Brain microvascular endothelial cell (primary cell): ENCODE measurements at regions not wholly inside any gene's neighbourhood (a gene's known extent, or its start where the extent isn't known, plus 50 kb on each side); places are given as distances from the start of the nearest gene placed in this dataset.

Source experiments
- DNase-seq: peaks from one replicate; pipeline ENCODE4 v3.0.0-alpha.2; 2020
- H3K27ac ChIP-seq: fragments of 250-450 bp; sonication (Bioruptor Pico); 2 replicates; pipeline ENCODE4 v1.5.1; 2020; ENCODE audit warnings: mild to moderate bottlenecking, moderate library complexity
- H3K27me3 ChIP-seq: fragments of 250-450 bp; sonication (Bioruptor Pico); replicated peaks from 2 replicates; pipeline ENCODE4 v1.5.1; 2020; ENCODE audit warnings: mild to moderate bottlenecking
- H3K36me3 ChIP-seq: fragments of 250-450 bp; sonication (Bioruptor Pico); replicated peaks from 2 replicates; pipeline ENCODE4 v1.5.1; 2020; ENCODE audit warnings: mild to moderate bottlenecking
- H3K4me3 ChIP-seq: 2 replicates; pipeline ENCODE4 v1.5.1; 2011; ENCODE audit warnings: low read depth, mild to moderate bottlenecking, control low read depth, low read length, moderate library complexity
- in situ Hi-C: cut with HindIII; loops from 2 replicates; pipeline ENCODE4 v1.10.0; 2017; ENCODE audit warnings: low sequenced_read_pairs, low pct_ligation_motif_present
- TF ChIP-seq, protein P1 (sequence below): IDR thresholded peaks from 2 replicates; pipeline ENCODE4 v1.5.1; 2011; ENCODE audit warnings: low read depth, mild to moderate bottlenecking, moderate library complexity, low read length, control low read depth, inconsistent platforms; ENCODE audit errors: missing control alignments

DNA sequence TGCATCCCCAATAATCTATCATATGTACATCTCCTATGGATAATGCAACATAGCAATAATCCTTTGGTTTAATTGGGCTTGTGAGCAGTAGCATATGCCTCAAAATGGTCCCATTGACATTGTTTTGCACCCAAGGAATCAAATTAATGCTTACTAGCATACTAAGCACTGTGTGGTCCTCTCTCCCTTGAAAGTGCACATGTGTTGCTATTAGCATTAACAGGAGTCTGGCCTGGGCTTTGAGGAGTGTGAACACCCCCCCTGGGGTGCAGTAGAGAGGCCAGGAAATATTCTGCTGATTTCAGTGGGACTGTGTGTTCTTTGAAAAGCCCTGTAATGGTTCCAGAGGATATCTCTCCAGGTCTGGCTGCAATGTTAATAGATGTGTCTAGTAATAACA lies 1148.4 kb downstream of the VRK1 start:
- Histone ChIP-seq H3K36me3 (no peaks in the 10 kb centered on the region), H3K27me3 (no peaks in the 10 kb centered on the region), H3K27ac (no peak overlapping the region), H3K4me3 (no peak overlapping the region)
- in situ Hi-C loops: no loop called here
- DNase-seq: no peak
- TF ChIP-seq, protein P1, sequence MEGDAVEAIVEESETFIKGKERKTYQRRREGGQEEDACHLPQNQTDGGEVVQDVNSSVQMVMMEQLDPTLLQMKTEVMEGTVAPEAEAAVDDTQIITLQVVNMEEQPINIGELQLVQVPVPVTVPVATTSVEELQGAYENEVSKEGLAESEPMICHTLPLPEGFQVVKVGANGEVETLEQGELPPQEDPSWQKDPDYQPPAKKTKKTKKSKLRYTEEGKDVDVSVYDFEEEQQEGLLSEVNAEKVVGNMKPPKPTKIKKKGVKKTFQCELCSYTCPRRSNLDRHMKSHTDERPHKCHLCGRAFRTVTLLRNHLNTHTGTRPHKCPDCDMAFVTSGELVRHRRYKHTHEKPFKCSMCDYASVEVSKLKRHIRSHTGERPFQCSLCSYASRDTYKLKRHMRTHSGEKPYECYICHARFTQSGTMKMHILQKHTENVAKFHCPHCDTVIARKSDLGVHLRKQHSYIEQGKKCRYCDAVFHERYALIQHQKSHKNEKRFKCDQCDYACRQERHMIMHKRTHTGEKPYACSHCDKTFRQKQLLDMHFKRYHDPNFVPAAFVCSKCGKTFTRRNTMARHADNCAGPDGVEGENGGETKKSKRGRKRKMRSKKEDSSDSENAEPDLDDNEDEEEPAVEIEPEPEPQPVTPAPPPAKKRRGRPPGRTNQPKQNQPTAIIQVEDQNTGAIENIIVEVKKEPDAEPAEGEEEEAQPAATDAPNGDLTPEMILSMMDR: no peak

DNA sequence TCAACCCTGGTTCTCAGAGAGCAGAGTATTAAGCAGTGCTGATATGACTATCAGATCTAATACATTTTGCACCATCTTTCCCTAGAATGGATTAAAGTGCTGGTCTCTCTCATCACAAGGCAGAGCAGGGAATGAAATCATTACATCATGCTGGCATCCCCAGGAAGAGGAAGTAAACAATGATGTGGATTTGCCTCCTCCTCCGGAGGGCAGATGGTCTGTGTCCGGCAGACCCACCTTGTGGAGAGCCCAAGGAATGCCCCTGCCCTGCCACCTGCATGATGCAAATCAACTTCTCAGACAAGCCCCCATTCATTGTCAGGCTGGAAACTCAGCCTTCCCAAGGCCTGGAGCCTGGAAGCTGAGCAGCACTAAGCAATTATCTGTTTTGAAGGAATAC lies 1149.1 kb downstream of the VRK1 start:
- Histone ChIP-seq H3K27me3 (no peaks in the 10 kb centered on the region), H3K27ac (no peak overlapping the region), H3K4me3 (no peak overlapping the region), H3K36me3 (no peaks in the 10 kb centered on the region)
- DNase-seq: no peak
- TF ChIP-seq, protein P1: no peak
- in situ Hi-C loops: no loop called here

DNA sequence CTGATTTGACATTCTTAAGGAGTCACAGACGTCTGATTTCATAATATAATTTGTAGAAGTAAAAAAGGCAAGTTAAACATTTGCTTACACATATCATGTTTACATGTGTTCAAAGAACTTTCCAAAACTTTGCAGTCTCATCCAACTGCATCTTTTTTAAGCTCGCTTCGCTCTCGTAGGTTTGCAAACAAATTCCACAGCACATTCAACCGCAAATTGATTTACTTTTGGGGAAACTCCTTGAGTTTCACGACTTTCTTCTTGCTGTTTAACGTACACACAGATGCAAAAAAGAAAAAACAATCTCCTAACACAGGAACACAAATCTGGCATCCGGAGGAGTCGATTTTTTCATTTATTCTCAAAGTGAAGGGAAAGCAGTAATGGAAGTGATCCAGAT lies 1149.5 kb downstream of the VRK1 start:
- Histone ChIP-seq H3K27ac (no peak overlapping the region), H3K36me3 (no peaks in the 10 kb centered on the region), H3K27me3 (no peaks in the 10 kb centered on the region), H3K4me3 (no peak overlapping the region)
- TF ChIP-seq, protein P1: no peak
- in situ Hi-C loops: no loop called here
- DNase-seq: no peak

DNA sequence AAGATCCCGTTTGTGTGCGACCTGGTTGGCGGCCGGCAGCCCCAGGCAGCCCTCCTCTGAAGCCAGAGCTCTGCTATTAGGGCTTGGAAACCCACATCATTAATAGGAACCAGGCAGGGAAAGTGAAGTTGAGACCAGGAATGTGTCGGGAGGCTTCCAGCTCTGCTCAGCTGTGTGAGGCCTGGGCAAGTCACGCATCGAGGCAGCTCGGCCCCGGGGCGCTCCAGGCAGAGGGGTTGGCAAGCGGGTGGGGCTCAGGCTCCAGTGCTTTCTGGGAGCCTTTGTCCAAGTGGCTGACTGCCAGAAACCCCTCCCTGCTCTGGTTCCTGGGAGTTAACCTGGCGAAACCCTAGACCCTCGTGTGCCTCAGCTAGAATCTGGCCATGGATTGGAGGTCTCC lies 1151.7 kb downstream of the VRK1 start:
- Histone ChIP-seq H3K4me3 (no peak overlapping the region), H3K36me3 (no peaks in the 10 kb centered on the region), H3K27me3 (no peaks in the 10 kb centered on the region), H3K27ac (no peak overlapping the region)
- DNase-seq: no peak
- in situ Hi-C loops: no loop called here
- TF ChIP-seq, protein P1: no peak

DNA sequence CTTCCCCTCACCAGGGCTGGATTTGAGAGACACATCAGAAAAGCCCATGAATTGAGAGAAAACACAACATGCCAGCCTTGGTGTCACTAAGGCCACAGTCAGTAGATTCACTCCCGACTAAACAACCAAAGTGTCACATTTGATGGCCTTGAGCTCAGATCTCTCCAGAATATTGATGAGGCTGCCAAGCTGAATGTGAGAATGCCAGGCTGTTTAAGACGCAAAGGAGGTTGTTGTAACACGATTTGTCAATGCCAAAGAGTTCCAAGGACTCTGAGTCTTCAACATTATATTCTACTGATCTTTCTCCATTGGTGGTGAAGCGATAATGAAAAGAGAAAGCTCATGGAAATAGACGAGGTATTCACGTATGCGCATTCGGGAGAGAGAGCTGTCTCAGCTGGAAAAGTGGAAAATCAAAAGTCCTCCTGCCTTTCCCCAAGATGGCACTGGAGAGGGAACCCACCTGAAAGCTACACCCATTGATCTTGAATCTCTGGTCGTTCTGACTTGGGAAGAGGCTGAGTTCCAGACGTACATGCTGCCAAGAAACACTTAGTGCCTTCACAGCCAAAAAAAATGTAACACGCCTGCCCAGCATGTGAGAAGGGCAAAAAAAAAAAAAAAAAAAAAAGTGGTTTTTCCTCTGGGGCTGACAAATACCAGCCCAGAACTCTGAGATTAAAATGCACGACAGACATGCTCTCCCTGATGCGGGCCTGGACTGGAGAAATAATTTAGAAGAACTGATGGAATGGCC lies 1159.6 kb downstream of the VRK1 start:
- TF ChIP-seq, protein P1: no peak
- no peak for DNase-seq
- no peak overlapping the region for H3K27ac ChIP-seq
- H3K27me3 ChIP-seq: no peaks in the 10 kb centered on the region
- H3K36me3 ChIP-seq: no peaks in the 10 kb centered on the region
- no peak overlapping the region for H3K4me3 ChIP-seq
- in situ Hi-C loops: no loop called here

DNA sequence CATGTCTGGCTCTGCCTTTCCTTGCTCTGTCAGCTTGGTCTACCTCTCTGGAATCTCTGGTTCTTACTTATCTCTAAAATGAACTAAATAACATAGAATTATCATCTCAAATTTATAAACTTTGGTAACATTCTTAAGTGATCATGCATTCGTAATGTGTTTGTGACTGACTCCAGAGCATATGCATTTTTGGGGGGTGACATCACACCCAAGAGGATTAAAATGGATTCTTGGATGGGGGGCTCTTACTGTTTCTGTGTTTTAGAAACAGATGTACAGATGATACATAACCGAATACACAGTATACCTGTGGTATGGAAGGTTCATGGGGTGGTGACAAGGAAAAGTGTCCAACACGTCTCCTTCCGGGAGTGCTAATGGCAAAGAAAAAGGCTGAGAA lies 1162.1 kb downstream of the VRK1 start:
- in situ Hi-C loops: no loop called here
- Histone ChIP-seq H3K36me3 (no peaks in the 10 kb centered on the region), H3K4me3 (no peak overlapping the region), H3K27ac (no peak overlapping the region), H3K27me3 (no peaks in the 10 kb centered on the region)
- TF ChIP-seq, protein P1: no peak
- DNase-seq: no peak
